HG02885 (cell line): ENCODE measurements at regions not wholly inside any gene's neighbourhood (a gene's known extent, or its start where the extent isn't known, plus 50 kb on each side); places are given as distances from the start of the nearest gene placed in this dataset.
"Not testable (repeated sequence)": the region's sequence is repeated elsewhere in the genome, so short reads cannot be mapped to it uniquely, and the experiment has no call there.

Experiments
- ATAC-seq: cut with Tn5 transposase; IDR thresholded peaks from one replicate; pipeline ENCODE4 v1.9.1; 2021; ENCODE audit warnings: mild to moderate bottlenecking; ENCODE audit not compliant: unreplicated experiment, poor library complexity

DNA sequence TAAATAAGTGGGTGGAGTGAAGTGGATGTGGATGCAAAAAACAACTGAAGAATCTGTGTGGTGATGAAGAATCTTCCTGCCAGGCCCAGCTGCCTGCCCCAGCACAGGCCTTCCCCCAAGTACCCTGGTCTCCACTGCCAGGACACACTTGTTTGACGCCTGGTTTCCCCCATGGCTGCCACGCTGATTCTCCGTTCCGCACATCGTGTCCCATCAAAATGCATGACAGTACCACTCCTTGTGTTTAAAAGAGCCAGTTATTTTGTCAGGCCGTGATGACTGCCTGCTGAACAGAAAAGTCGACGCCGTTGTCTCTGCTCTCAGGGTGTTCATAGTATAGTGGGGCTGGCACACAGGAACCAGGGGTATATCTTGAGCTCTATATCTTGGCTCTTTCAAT lies 50.3 kb upstream of the KYNU start:
- no peak for ATAC-seq

DNA sequence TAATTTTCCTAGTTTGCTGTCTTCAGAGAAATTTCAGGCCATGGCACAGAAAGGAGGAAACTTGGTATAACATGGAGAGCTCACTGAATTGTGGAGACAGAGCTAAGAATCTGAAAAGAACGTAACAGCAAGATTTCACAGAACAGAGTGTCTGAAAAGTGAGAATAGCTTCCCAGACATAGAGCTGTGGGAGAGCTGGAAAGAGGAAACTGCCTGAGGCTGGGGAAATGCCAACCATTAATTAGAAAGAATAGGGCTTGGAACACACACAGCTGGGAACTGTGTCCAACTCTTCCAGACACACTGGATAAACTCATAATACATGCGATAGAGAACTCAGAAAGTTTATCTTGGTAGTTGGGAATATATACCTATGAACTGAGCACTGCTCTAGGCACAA lies 51.6 kb upstream of the KYNU start:
- ATAC-seq = no peak

DNA sequence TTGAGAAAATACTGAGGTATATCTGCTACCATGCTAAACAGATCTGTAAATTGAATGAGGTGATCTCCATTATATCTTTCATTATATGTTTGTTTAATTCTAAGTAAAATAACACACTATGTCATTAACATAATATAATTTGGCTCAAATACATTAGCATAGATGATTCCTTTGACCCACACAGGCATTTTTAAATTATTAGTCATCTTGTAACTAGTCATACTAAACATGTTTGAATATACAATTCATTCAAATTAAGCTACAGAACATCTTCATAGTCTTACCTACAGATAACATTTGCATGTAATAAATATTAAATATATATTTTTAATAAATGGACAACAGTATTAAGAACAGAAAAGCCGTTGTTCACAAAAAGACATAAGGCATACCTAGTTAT lies 52.7 kb upstream of the KYNU start:
- no peak for ATAC-seq

DNA sequence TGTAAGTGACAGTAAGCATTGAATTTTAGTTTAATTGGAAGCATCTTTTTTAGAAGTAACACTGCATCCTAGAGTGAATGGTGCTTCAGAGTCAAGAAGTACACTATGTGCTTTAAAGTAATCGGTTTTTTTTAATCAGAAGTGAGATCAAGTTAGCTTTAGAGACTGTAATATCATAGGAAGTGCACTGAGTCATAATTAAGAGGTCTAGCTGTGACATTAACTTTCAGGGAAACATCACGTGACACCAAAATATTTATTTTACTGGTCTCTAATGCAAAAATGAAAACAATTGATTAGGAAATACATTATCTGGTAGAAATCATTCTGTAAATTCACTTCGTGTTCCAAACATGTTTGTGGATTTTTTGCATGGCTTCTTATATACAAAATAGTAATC lies 55.3 kb upstream of the KYNU start:
- ATAC-seq = no peak

DNA sequence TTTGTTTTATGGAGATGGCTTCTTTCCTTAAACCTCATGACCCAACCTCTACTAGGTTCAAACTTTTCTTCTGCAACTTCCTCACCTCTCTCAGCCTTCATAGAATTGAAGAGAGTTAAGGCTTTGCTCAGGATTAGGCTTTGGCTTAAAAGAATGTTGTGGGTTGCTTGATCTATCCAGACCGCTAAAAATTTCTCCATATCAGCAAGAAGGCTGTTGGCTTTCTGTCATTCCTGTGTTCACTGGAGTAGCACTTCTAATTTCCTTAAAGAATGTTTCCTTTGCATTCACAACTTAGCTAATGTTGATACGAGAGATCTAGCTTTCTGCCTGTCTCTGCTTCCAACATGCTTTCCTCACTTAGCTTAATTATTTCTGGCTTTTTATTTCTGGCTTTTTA lies 58.1 kb upstream of the KYNU start:
- no peak for ATAC-seq

DNA sequence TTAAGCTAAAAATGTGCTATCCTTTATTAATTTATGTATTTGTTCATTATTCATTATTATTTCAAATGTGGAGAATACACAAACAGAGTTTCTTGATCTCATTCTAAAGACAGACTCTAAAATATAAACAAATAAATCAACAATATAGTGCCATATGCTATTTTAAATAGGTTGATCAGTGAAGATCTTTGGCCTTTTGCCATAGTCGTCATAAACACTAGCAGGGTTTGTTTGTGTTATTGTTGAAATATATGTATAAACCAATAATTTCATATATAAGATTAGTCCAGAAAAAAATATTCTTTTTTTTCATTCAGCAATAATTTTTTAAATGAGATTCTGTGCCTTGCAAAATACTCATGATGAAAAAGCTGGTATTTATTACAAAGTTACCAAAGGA lies 62.1 kb upstream of the KYNU start:
- no peak for ATAC-seq

DNA sequence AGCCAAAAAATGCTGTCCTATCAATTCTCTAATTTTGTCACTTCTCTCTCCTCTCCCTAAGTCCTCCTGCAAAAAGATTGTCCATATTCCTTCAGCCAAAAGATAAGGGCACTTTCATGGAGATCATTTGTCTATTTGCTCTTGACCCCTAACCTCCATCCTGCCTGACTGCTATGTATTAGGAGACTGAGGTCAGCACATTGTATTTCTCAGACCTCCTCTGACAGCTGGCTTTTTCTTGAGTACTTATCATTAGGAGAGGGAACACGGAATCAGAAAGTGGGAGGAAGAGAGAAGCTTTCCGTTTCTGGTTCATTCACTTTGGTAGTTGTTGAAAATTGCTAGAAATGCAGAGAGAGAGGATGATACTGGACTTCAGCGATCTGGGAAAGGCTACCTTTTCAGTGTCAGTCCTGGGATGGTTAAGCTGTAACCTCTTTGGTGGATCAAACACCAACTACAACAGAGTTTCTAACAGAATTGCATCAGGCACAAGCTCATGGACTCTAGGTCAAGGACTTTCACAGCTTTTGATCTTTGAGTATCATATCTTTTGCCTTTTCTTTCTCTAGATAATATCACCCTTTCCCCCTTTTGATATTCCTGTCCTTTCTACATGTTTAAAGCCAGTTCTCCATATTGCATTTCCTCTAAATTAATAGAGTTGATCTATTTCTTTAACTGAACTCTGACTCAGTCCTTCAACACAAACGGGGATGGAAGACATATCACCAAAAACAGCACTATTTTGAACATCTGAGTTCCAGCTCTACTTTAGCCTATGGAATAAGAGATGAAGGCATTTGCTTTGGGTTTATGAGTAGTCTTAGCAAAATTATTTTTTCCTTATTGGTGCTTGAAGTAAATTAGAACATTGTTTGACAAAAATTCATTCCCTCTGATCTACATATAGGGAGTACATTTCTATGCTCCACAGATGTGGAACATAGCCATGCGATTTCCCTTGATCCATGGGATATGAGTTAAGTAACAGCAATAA lies 63.3 kb upstream of the KYNU start:
- no peak for ATAC-seq

DNA sequence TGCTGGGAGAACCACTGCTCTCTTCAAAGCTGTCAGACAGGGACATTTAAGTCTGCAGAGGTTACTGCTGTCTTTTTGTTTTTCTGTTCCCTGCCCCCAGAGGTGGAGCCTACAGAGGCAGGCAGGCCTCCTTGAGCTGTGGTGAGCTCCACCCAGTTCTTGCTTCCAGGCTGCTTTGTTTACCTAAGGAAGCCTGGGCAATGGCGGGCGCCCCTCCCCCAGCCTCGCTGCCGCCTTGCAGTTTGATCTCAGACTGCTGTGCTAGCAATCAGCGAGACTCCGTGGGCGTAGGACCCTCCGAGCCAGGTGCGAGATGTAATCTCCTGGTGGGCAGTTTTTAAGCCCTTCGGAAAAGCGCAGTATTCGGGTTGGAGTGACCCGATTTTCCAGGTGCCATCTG lies 65.8 kb upstream of the KYNU start:
- not testable (repeated sequence) for ATAC-seq

DNA sequence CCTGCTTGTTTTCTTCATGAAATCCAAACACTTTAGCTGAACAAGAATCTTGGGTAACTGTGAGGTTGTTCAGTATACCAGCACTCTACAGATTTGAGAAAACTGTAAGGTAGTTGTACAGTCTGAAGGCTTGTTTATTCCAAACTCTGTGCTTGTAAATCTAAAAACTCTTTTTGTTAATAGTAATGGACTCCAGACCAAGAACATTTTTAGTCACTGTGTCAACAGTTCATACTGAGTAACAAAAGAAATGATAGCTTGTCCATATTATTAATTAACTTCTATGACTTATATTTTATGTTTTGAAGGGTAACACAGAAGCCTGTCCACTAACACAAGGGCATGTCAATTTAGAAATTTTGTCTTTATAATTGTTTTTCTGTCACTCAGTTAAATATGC lies 72.2 kb upstream of the KYNU start:
- ATAC-seq = no peak

DNA sequence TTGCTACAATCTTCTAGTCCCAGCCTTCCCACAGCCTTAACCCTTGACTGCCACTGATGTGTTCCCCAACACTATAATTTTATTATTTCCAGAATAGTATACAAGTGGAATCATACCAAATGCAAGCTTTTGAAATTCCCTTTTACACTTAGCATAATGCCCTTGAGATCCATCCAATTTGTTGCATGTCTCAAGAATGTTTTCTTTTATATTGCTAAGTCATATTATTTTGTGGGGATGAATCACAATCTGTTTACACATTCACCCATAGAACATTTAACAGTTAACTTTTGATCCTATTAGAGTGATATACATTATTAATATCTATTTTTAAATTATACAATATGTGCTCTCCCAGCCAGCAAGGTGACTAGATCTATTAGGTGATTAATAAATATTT lies 74.3 kb upstream of the KYNU start:
- no peak for ATAC-seq

DNA sequence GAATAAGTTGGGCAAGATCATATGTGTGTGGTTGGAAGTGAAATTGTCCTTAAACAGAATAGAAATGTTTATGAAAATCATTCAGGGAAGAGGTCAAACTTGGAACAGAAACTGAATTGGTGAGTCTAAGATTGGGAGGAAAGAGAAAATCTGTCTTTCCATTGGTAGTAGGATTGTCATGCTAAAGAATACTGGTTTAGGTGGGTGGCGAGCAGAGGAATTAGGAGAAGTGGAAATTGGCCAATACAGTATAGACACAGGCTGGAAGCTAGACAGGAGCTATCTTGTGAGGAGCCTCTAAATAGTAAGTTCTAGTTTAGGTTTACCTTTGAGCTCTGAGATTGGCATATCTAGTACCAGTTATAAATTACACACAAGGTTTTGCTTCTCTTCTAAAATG lies 80.9 kb upstream of the KYNU start:
- ATAC-seq = no peak

DNA sequence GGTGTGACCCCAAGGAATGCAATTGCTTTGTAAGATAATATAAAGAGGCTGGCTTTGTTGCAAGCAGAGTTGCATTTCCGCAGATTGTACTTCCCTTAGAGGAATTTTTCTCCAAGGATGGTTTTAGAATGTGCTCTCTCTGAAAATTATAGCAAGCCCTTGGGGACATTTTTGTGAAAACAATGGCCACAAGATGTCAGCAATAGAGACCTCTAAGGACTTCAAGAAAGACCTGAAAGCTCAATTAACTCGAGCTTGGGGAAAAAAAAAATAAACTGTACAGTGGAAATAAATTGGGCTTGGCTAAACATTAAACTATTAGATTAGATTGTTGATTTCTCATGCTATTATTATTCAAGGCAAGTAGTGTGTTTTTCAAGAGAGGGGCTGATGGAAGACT lies 81.3 kb upstream of the KYNU start:
- no peak for ATAC-seq

DNA sequence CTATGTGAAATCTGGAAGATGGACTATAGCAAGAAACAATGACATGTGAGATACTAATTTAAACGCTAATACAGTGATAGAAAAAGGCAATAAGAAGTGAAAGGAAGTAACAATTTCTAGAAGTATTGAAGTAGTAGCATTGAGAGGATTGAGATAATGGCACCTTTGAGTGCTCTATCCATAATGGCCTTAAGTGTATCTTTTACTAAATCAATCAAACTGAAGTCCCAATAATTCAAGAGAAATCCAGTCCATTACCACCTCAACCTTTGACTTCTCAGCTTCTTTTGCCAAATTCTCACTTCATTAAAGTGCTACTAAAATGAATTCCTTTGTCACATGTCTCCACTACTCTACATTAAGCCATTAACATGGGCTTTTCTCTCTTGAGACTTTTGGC lies 82.6 kb upstream of the KYNU start:
- ATAC-seq = no peak

DNA sequence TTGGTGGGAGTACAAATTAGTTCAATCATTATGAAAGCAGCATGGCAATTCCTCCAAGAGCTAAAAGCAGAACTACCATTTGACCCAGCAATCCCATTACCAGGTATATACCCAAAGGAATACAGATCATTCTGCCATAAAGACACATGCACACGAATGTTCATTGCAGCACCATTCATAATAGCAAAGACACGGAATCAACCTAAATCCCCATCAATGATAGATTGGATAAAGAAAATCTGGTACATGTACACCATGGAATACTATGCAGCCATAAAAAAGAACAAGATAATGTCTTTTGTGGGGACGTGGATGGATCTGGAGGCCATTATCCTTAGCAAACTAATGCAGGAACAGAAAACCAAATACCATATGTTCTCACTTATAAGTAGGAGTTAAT lies 85.1 kb upstream of the KYNU start:
- not testable (repeated sequence) for ATAC-seq

DNA sequence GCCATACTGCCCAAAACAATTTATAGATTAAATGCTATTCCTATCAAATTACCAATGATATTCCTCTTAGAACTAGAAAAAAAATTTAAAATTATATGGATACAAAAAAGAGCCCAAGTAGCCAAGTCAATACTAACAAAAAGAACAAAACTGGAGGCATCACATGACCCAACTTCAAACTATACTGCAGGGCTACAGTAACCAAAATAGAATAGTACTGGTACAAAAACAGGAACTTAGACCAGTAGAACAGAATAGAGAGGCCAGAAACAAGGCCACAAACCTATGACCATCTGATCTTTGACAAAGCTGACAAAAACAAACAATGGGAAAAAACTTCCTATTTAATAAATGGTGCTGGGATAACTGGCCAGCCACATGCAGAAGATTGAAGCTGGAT lies 86.1 kb upstream of the KYNU start:
- peak; percentile 74 for ATAC-seq

DNA sequence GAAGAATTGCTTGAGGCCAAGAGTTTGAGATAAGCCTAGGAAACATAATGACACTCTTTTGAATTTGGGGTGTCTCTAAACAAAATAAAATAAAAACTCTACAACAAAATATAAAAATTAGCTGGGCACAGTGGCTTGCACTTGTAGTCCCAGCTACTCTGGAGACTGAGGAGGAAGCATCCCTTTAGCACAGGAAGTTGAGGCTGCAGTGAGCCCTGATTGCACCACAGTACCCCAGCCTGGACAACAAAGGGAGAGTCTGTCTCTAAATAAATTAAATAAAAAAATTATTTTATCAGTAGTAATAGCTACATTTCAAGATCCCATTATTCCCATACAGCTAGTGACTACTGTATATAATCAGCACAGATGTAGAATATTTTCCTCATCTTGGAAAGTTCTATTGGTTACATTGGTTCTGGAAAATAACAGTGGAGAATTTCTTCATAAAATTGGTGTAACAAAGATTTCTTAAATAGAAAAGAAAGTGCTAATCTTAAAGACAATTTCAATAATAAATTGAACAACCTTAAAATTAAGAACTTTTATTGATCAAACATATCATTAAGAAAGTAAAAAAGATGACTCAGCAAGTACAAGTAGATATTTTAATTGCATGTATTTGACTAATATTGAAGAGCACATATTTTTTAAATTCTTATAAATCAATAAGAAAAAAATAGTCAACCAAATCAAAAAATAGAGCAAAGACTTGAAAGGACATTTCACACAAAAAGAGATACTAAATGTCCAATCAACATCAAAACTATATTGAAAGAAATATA lies 90.4 kb upstream of the KYNU start:
- no peak for ATAC-seq

DNA sequence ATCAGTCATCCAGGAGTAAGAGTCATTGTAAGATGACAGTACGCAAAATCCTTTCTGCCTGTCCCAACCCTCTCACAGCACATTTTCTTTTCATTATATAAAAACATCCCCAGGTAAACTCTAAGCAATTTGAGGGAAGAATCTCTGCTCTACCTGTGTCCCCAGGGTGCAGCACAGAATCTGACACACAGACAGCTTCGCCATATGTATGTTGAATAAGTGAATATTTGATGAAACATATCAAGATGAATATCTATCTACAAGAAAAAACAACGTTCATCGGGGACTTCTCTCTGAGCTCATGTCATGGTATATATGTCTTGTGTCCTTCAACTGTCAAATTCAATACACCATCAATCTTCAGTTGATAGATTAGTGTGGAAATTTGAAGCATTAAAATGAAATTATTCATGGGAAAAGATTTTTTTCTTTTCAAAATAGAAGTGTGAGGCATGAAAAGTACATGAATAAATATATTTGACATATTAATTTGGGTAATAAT lies 94.5 kb upstream of the KYNU start:
- ATAC-seq = no peak

DNA sequence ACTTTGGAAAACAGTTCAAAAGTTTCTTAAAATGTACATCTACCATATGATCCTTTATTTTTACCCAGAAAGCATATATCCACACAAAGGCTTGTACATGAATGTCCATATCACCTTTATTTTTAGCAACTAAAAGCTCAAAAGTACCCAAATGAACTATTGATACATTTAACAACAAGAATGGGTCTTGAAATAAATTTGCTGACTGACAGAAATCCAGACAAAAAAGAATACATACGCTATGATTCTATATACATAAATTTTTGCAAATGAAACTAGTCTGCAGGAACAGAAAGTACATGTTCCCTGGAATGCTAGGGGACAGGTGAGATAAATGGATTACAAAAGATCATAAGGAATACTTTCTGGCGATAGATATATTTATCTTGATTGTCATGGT lies 96.3 kb upstream of the KYNU start:
- ATAC-seq = no peak

DNA sequence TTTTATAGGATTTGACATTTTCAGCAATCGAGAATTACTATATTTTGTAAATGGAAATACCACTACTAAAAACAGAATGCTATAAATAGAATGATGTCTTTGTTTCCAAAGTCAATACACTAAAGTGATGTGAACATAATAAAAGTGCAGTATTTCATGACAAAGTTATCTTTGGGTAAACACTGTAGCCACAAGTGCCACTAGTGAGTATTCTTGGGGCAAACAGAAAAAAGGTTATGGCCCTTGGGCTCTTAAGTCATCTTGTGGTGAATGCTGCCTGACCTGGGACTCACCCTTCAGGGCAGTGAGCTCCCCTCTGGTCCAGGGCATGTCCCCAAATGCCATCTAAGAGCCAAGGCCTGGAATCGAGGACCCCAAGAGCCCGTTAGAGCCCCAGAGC lies 99.2 kb upstream of the KYNU start:
- no peak for ATAC-seq

DNA sequence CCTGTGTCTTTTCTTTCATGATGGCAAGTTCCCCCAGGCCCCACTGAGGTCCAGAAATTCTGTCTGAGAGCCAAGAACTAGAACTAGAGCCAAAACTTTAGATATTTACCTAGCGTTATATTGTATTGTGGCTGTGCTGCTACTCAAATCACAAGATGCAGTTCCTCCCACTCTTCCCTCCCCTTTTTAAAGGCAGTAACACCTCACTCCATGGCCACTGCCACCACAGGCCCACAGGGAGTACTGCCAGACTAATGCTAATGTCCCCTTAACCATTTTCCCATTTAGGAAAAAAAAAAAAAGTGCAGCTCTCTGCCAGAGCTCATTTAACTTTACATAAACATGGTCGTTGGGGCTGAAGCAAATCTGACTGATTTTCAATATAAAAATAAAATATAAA lies 99.7 kb upstream of the KYNU start:
- no peak for ATAC-seq

DNA sequence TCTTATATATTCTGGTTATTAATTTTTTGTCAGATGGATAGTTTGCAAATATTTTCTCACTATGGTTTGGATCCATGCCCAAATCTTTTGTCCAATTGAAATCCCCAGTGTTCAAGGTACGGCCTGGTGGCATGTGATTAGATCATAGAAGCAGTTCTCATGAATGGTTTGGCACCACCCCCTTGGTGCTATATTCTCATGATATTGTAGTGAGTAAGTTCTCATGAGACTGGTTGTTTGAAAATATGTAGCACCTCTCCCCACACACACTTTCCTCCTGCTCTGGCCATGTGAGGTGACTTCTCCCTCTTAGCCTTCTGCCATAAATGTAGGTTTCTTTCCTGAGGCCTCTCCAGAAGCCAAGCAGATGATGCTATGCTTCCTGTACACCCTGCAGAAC lies 107.7 kb upstream of the KYNU start:
- ATAC-seq = no peak
